HG03520 (cell line): ENCODE measurements at regions not wholly inside any gene's neighbourhood (a gene's known extent, or its start where the extent isn't known, plus 50 kb on each side); places are given as distances from the start of the nearest gene placed in this dataset.

Source experiments
- ATAC-seq: cut with Tn5 transposase; IDR thresholded peaks from one replicate; pipeline ENCODE4 v1.9.1; 2021; ENCODE audit warnings: mild to moderate bottlenecking, moderate library complexity; ENCODE audit not compliant: unreplicated experiment

DNA sequence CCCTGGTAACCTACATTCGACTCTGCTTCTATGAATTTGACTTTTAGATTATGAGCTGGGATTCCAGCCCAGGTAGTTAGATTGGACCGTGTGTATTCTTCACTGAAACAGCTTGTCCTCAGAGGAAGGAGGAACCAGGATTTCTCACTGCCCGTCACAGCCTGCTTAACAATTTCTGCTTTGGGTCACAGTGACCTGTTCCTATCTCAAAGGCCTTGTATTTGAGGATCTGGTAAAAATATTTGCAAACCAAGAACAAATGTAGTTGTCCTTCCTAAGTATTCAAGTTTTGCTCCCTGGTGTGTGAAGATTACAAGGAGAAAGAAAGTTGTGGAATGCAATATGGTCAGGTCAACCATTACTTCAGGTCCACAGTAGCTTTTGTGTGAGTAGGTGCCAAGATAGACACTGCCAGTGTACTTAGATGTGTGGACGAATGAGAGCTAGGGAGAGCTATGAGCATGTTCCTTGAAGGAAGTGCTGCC, 55.1 kb downstream of the KIF4B start:
- ATAC-seq, result no peak

DNA sequence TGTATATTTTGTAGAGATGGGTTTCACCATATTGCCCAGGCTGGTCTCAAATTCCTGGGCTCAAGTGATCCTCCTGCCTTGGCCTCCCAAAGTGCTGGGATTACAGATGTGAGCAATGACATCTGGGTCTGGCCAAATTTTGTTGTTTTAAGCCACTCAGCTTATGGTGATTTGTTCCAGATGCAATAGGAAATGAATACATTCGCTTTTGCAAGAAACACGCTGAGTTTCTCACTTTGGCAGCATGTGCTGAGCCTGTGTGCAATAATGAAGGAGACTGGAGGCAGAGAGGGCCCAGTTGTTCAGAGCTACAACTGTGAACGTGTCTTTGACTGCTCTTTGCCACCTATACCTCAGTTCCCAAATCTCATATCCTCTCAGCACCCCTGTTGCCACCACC, 56.4 kb downstream of the KIF4B start:
- ATAC-seq, result no peak

DNA sequence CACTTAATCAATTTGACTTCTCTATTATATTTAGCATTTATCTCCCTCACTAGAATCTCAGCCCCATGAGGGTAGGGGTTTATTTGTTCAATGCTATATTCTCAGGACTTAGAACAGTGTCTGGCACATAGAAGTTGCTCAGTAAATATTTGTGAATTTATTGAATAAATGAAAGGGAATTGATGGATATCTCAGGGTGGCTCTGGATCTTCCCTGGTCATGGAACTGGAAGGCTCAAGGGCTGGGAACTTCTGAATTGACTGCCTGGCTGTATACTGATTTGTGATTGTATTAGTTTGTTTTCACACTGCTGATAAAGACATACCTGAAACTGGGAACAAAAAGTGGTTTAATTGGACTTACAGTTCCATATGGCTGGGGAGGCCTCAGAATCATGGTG, 57.2 kb downstream of the KIF4B start:
- no peak for ATAC-seq

DNA sequence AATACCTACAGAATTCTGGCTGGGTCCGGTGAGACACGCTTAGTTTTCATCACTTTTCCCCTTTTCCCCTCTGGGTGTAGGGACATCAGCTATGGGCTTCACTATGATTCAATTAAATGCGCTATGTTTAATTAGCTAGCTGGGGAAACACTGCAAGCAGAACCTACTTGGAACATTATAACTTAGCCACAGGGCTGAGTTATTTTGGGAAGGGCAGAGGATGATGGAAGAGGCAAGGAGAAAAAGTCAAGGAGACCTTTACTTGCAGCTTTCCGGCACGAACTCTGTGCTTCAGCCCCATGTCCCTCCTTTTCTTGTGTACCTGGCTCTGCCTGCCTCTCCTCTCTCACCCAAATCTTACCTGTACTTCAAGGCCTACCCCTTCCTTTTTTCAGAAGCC, 62.8 kb downstream of the KIF4B start:
- no peak for ATAC-seq

DNA sequence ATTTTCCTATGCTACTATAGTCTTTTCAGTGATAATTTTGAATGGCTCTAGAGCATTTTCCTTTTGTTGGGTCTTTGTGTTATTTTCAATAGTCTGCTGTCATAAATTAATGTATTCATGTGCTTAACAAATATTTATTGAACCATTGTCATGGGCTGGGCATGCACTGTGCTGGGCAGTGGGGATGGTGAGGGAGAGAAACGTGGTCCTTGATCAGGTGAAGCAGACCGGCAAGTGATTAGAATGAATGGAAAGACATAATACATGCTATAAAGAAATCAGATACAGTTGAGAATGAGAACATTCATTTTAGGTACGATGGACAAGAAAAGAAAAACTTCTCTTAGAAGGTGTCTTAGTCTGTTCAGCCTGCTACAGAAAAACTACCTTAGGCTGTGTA, 66.1 kb downstream of the KIF4B start:
- ATAC-seq, result no peak

DNA sequence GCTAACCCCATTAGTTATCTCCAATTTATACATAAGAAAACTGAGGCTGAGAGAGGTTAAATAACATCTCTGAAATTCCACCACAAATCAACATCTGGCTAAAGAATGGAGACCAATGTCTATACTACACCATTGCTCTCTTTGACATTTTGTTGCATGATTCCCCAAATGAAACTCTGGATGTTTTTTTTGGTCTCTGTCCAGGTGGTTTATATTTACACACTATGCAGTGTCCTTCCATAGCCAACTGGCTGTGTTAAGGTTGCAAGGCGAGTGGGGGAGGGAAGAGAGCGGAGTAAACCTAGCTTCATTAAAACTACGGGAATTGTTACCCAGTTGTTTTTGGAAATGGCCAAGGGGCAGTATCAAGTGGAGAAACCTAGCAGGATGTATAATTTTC, 67.2 kb downstream of the KIF4B start:
- no peak for ATAC-seq

DNA sequence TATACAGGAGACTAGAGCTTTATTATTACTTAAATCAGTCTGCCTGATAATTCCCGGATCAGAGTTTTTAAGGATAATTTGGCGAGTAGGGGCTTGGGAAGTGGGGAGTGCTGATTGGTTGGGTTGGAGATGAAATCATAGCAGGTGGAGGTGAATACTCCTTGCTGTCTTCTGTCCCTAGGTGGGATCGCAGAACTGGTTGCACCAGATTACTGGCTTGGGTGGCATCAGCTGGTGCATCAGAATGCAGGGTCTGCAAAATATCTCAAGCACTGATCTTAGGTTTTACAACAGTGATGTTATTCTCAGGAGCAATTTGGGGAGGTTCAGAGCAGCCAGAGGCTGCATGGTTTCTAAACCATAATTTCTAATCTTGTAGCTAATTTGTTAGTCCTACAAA, 68.1 kb downstream of the KIF4B start:
- no peak for ATAC-seq

DNA sequence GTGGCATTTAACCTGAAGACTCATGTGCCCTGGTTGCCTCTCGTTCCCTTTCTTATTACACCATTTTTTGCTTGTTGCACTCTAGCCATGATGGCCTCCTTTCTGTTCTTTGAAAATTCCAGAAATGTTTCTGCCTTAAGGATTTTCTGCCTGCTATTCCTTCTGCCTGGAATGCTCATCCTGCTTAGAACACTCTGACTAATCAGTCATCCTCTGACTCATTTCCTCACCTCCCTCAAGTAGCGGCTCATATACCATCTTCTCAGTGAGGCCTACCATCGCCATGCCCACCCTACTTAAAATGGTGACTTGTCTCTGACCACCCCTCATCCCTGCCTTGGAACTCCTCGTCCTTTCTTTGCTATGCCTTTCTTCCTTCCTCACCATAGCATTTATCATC, 68.8 kb downstream of the KIF4B start:
- no peak for ATAC-seq

DNA sequence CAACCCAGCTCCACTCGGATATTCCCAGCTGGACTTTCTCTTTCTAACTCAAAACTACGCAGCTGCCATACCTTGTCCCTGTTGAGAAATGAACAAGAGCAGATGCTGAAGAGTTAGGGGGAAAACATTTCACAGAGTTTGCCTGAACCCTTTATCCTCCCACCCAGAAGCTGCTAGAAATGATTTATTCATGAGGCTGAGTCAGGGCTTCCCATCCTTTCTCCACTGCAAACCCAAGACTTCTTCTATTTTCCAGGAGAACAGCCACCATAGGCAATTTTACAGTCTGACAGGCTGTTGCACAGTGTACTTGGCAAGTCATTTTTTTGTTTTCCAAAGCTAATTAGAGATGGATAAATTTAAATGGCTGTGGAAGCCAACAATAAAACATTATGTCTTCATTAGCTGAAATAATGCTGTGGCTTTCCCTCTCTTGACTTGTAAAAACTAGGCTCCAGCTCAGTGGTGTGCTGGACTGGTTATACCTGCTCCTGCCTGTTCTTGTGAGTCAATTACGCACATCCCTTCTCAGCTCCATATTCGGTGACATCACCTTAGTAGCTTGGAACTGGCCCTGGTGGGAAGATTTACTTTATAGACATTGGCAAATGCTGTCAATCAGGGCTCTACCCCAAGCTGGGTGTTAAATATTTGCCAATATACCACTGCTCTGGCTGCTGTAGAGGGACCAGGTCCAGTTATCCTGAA, 71.9 kb downstream of the KIF4B start:
- ATAC-seq, result no peak

DNA sequence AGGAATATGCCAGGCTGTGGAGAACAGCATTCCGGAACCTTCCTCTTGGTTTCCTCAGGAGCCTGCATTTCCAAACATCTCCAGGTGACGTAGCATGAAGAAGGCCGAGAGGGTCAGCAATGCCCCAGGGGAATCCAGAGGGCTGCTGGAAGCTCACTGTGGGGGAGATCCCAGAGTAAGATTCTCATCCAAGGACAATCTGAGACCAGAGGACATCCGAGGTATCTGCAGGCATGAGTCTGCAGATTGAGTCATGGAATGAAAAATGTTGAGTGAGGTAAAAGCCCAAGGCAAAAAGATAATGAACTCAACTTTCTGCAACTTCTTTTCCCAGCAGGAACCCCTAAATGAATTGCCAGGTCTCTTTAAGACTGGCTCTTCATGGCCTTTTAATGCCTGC, 73.5 kb downstream of the KIF4B start:
- ATAC-seq, result no peak

DNA sequence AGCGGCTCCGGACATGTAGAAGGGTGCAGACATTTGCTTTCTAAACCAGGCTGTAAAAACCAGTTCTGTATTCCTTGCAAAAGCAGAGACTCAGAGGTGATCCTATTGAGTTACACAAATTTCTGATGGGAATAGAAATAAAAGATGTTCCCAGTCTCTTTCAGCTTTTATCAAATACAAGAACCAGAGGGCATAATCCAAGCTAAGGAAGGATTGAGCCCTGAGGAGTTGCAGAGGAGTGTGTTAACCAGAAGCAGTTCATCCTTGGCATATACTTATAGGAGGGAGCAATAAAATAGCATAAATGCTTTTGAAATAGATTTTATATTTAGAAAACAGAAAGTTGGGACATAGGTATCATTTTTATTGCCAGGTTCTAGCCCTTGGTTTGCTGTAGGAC, 75.3 kb downstream of the KIF4B start:
- ATAC-seq, result no peak

DNA sequence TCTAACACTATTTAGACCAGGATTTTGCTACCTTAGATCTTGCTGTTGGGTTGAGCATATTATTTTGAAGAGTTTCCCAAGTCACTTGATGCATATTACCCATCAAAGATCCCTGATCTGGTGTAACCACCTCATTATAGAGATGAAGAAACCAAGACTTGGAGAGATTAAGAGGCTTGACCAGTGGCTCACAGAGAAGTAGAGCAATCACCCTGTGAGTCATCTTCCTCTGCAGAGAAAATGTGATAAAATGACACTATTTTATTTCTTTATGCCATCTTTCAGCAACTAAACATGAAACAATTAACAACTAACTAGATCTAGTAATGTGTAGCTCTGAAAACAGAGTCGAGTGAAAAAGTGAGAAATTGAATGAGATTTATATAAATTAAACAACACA, 76.1 kb downstream of the KIF4B start:
- ATAC-seq, result no peak

DNA sequence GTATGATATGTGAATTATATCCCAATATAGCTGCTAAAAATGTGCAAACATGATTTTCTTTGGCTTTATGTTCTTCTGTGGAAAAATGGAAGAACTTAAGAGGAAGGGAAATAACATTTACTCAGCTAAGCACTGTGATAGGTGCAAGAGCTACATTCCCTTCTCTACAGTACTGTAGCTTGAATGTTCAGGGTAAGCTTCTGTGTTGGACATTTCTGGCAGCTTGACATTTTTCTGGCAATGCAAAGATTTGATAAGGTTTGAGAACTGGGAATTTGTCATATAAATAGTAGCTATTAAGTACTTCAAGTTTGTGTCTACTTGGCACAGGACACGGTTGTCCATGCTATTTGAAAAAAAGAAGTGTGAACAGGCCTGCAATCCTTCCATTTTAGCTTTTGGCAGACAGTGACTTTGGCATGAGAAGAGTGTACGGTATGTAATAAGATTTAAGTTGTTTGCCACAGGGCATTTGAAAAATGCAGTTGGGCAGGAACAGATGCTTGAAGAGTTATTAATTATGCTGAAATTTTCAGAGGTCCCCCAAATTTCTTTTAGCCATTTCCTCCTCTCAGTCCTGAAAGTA, 77.6 kb downstream of the KIF4B start:
- no peak for ATAC-seq

DNA sequence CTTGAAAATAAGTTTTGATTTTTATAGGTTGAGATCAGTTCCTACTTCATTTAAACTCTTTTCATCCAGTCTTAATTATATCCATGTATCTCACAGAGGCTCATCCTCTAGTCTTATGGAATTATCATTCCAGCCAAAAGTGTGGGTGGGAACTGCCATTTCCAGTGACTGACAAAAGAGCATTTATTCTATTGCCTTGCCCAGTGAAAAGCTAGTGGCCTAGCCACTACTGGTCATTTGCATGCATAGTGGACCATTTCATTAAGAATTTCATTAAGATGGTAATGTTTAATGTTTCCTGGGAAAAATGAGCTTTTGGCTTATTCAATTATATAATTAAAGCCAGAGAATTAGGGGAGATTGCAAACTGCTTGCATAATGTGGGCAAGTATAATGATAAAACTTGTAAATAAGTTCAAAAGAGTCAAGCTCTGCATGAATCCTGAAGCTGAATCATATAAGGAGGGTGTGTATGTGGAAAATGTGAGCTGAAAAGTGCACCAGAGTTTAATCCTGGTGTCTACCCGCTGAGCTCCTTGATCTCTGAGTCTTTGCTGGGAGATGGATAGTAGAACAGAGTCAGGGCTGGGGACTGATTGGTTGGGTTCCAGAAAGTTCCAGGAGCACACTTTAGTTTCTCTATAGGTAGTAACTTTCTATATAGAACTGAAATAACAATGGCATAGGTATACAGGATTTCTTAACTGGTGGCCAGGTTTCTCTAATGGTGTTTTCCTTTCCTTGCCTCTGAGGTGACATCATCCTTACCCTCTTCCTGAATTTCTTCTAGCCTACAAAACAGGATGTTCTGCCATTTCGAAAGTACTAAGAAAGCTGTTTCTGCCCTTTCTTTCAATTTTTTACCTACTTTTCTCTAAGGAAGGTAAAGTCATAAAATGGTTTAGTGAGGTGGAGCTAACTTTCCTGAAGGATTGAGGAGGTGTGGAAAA, 78.5 kb downstream of the KIF4B start:
- ATAC-seq, result no peak

DNA sequence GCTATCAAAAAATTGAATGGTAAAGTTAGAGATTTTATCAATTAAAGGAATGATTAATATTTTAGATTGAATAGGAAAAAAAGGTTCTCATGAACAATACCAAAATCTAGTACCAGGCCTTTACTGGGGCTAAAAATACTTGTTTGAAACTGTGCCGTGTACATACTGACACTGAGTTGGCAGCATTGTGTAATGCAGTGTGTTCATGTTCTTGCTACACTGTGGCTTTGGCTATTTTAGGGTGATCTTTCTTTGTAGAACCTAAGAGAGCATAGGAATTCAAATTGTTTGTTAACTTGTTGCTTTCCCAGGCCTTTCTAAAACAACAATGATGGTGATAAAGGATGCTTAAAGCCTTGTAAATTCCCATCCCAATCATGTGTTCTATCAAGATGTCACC, 80.9 kb downstream of the KIF4B start:
- no peak for ATAC-seq

DNA sequence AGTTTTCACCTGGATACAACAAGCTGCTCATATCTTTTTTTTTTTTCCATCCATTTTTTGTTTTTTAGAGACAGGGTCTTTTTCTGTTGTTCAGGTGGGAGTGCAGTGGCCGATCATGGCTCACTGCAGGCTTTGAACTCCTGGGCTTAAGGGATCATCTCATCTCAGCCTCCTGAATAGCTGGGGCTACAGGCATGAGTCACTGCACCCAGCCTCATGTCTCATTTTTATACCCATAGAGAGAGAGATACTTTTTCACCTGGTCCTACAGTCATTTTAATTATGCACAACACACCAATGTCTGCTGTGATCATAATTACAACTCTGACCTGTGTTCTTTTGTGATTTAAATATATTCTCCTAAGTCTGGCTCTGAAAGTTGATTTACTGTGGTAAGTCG, 84.4 kb downstream of the KIF4B start:
- ATAC-seq, result no peak

DNA sequence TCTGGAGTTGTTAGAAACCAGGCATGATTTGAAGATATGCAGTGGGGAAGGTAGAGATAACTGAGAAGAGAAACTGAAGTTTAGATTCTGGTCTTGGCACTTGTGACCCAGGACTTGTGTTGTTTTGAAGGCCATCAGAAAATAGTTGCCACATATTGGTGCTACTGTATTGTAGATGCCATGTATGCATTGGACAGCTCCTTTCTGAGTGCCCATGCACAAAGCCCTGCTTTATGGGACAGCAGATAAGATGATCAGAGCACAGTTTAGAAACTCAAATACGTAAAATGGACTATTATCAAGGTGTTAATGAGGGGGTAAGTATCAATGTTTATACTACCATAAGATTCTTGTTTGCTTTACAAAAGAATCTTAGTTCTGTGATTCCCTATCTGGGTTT, 84.9 kb downstream of the KIF4B start:
- ATAC-seq, result no peak

DNA sequence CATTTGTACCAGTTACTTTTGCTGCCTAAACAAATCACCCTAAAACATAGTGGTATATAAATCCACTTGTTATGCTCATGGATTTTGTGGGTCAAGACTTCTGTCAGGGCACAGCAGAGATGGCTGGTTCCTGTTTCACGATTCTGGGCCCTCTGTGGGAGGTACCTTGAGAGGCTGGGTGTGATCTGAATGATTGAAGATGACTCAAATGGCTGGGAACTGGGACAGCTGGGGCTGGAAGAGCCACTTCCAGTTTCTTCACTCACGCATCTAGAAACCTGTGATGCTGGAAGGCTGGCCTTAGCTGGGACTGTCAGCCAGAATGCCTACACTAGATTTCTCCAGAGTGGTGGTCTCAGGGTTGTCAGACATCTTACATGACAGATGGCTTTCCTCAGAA, 88.1 kb downstream of the KIF4B start:
- ATAC-seq, result no peak

DNA sequence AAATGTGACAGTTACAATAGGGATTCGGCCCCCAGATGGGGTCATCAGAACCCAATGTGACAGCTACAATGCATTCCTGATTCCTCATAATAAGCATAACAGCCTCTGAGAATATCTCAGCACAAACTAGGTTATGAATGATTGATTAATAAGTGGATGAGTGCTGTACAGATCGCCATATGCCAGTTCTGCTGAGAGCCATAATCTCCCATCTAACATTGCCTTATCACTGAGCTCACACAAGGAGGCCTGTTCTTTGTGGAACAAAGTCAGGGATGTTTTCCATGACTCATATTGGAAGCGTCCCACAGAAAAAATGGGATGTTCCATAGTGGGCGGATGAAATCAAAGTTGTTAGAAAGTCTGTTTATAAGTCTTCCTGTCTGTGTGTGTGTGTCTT, 89.6 kb downstream of the KIF4B start:
- no peak for ATAC-seq

DNA sequence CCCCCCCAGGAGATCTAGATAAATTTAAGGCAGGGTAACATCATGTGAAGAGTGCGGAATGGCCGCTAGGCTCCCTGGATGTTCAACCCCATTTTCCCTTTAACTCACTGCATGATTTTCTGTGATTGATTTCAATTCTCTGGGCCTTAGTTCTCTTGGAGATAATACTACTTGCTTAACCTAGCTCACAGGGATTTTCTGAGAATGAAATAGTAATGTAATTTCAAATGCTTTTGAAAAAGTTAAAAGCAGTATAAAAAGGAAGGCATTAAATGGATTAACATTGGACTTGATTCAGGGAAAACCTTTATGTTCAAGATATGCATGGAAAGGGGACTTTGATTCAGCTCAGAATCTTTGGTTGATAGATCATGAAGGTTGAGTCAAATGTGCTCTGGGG, 90.9 kb downstream of the KIF4B start:
- no peak for ATAC-seq

DNA sequence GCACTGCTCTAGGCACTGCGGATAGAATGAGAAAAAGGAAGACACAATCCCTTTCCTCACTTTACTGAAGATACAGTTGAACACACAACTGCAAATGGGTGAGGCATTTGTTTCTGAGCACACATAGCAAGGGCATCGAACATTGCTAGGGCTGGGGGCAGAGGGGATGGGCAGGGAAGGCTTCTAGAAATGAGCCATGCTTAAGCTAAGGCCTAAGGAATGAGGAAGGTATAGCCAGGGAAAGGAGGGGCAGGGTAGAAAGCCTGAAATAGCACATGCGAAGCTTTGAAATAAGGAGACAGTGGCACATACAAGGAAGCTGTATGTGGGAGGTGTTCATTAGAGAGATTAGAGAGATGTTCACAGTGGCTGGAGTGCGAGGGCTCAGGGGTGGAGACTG, 92.7 kb downstream of the KIF4B start:
- ATAC-seq, result no peak

DNA sequence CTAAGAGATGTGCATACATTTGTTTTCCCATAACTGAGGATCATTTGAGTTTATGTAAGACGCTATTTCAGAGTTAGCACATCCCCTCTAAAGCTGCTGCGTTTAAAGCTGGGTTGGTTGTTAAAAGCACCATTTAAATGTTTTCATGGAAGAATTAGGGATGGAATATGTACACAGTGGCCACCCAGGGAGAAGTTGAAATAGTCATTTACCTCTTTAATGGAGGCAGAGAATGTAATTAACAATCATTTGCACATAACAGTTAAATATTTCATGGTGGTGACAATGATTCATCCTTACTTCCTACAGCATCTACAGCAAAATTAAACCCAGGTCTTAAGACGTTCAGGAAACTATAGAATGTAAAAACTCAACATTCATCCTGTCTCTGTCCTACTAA, 100.3 kb downstream of the KIF4B start:
- ATAC-seq, result no peak
